ENCODE measurements at regions not wholly inside any gene's neighbourhood (a gene's known extent, or its start where the extent isn't known, plus 50 kb on each side); places are given as distances from the start of the nearest gene placed in this dataset.

DNA sequence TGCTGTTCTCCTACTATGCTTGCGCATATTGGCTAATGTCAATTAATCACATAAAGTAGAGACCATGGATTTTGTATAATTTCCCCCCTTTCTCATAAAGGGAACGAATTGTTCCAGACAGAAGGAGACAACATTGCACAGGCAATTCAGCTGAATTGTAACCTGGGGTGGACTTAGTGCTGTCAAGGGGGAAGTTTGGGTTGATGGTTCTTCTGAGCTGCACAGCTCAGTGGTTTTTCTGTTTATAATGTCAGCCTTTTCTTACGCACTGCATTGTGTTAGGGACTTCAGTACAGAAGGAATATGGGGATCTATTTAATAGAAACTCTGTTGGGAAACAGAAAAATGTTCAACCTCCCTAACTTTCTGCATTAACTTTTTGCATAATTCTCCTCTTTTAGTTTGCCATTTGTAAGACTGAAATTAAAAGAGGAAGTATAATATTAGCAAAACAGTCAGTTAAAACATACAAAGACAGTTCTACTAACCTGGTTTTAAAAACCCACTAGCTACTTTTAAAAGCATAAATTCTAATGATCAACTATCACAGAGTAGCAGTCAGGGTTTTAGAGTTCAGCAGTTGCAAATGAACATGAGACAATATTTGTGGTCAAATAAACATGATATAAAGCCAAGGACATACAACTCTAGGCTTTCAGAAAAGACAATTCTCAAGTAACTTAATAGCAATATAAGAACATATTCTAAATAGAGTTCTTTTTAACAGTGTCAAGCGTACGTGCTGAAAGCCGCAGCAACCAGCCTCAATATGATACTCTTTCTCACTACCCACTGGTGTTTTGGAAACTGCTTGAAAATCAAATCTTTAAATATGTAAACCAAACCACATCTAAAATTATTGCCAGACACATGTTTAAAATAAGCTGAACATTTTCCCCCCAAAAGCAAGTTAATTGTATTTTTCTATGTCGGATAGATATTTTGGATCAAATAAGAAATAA, 393.0 kb downstream of the FSCB start:
- TF ChIP-seq CTCF (IDR thresholded peaks at IDR 0.05) (no peak), POLR2AphosphoS5 (IDR thresholded peaks at IDR 0.05; ENCODE audit: low read depth, low read length) (no peak), SIN3A (IDR thresholded peaks at IDR 0.05; ENCODE audit: borderline replicate concordance, insufficient read depth, low read depth, low read length) (no peak)
- TF ChIP-seq, protein P1, sequence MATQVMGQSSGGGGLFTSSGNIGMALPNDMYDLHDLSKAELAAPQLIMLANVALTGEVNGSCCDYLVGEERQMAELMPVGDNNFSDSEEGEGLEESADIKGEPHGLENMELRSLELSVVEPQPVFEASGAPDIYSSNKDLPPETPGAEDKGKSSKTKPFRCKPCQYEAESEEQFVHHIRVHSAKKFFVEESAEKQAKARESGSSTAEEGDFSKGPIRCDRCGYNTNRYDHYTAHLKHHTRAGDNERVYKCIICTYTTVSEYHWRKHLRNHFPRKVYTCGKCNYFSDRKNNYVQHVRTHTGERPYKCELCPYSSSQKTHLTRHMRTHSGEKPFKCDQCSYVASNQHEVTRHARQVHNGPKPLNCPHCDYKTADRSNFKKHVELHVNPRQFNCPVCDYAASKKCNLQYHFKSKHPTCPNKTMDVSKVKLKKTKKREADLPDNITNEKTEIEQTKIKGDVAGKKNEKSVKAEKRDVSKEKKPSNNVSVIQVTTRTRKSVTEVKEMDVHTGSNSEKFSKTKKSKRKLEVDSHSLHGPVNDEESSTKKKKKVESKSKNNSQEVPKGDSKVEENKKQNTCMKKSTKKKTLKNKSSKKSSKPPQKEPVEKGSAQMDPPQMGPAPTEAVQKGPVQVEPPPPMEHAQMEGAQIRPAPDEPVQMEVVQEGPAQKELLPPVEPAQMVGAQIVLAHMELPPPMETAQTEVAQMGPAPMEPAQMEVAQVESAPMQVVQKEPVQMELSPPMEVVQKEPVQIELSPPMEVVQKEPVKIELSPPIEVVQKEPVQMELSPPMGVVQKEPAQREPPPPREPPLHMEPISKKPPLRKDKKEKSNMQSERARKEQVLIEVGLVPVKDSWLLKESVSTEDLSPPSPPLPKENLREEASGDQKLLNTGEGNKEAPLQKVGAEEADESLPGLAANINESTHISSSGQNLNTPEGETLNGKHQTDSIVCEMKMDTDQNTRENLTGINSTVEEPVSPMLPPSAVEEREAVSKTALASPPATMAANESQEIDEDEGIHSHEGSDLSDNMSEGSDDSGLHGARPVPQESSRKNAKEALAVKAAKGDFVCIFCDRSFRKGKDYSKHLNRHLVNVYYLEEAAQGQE (IDR thresholded peaks at IDR 0.05; ENCODE audit: insufficient read depth in 1 of 2, low read depth in 2 of 2, low read length in 1 of 2) = no peak

Measured in Panc1 (cell line).